Trophoblast cell (in vitro differentiated cells and primary cell): ENCODE measurements at regions not wholly inside any gene's neighbourhood (a gene's known extent, or its start where the extent isn't known, plus 50 kb on each side); places are given as distances from the start of the nearest gene placed in this dataset.

ENCODE experiments used
- DNase-seq, 2 donors: peaks; one replicate each; pipeline ENCODE4 v3.0.0-alpha.2; 2016
- H2AFZ ChIP-seq: 2 replicates; pipeline ENCODE4 v1.6.1; 2013; ENCODE audit warnings: low read length, moderate library complexity, mild to moderate bottlenecking; ENCODE audit not compliant: insufficient read depth, poor library complexity
- H2AK5ac ChIP-seq: 2 replicates; pipeline ENCODE4 v1.6.1; 2013; ENCODE audit warnings: mild to moderate bottlenecking, low read length
- H2BK120ac ChIP-seq: 2 replicates; pipeline ENCODE4 v1.6.1; 2013; ENCODE audit warnings: low read length, mild to moderate bottlenecking, moderate library complexity; ENCODE audit not compliant: insufficient read depth, poor library complexity
- H2BK12ac ChIP-seq: 2 replicates; pipeline ENCODE4 v1.6.1; 2013; ENCODE audit warnings: mild to moderate bottlenecking, low read length, moderate library complexity
- H2BK5ac ChIP-seq: 2 replicates; pipeline ENCODE4 v1.6.1; 2013; ENCODE audit warnings: low read length, low read depth, moderate library complexity, mild to moderate bottlenecking; ENCODE audit not compliant: poor library complexity
- H3K14ac ChIP-seq: 2 replicates; pipeline ENCODE4 v1.6.1; 2013; ENCODE audit warnings: mild to moderate bottlenecking, low read length
- H3K18ac ChIP-seq: 2 replicates; pipeline ENCODE4 v1.6.1; 2013; ENCODE audit warnings: mild to moderate bottlenecking, low read length
- H3K23ac ChIP-seq: 2 replicates; pipeline ENCODE4 v1.6.1; 2013; ENCODE audit warnings: low read length
- H3K27ac ChIP-seq: 2 replicates; pipeline ENCODE4 v1.5.1; 2013; ENCODE audit warnings: low read depth, mild to moderate bottlenecking, inconsistent platforms, low read length, moderate library complexity
- H3K27me3 ChIP-seq: 2 replicates; pipeline ENCODE4 v1.6.1; 2013; ENCODE audit warnings: inconsistent platforms, mild to moderate bottlenecking, low read length, moderate library complexity; ENCODE audit not compliant: insufficient read depth
- H3K36me3 ChIP-seq, 2 experiments: 1 replicate in 1 of 2; 2 replicates in 1 of 2; pipeline ENCODE4 v1.6.1; 2013; ENCODE audit warnings: low read length in 2 of 2, mild to moderate bottlenecking in 2 of 2, moderate library complexity in 1 of 2; ENCODE audit not compliant: insufficient read depth in 2 of 2, control insufficient read depth in 1 of 2
- H3K4ac ChIP-seq: 2 replicates; pipeline ENCODE4 v1.6.1; 2013; ENCODE audit warnings: low read depth, mild to moderate bottlenecking, low read length, moderate library complexity
- H3K4me1 ChIP-seq, 2 experiments: 1 replicate in 1 of 2; 2 replicates in 1 of 2; pipeline ENCODE4 v1.6.1; 2013; ENCODE audit warnings: low read length in 2 of 2, mild to moderate bottlenecking in 2 of 2, moderate library complexity in 1 of 2; ENCODE audit not compliant: insufficient read depth in 2 of 2, control insufficient read depth in 1 of 2
- H3K4me2 ChIP-seq: 2 replicates; pipeline ENCODE4 v1.6.1; 2013; ENCODE audit warnings: inconsistent platforms, mild to moderate bottlenecking, low read length, moderate library complexity
- H3K4me3 ChIP-seq: 2 replicates; pipeline ENCODE4 v1.5.1; 2013; ENCODE audit warnings: mild to moderate bottlenecking, low read depth, low read length, inconsistent platforms
- H3K79me1 ChIP-seq: one replicate; pipeline ENCODE4 v1.6.1; 2013; ENCODE audit warnings: low read length
- H3K79me2 ChIP-seq: 2 replicates; pipeline ENCODE4 v1.6.1; 2013; ENCODE audit warnings: low read length, mild to moderate bottlenecking; ENCODE audit not compliant: control insufficient read depth, insufficient read depth, poor library complexity
- H3K9ac ChIP-seq: 2 replicates; pipeline ENCODE4 v1.6.1; 2013; ENCODE audit warnings: mild to moderate bottlenecking, low read length
- H3K9me3 ChIP-seq: 2 replicates; pipeline ENCODE4 v1.6.1; 2013; ENCODE audit warnings: low read depth, mild to moderate bottlenecking, control low read depth, inconsistent platforms, low read length; ENCODE audit not compliant: insufficient read depth
- H4K12ac ChIP-seq: 2 replicates; pipeline ENCODE4 v1.6.1; 2013; ENCODE audit warnings: low read depth, mild to moderate bottlenecking, low read length, moderate library complexity
- H4K8ac ChIP-seq: 2 replicates; pipeline ENCODE4 v1.6.1; 2013; ENCODE audit warnings: low read depth, mild to moderate bottlenecking, low read length, moderate library complexity
- H4K91ac ChIP-seq: one replicate; pipeline ENCODE4 v1.6.1; 2013; ENCODE audit warnings: low read depth, mild to moderate bottlenecking, low read length, moderate library complexity
- WGBS: extraction: QIAGEN DNeasy Blood & Tissue Kit; methylation state at CpG from one replicate; pipeline ENCODE4 v1.1.7; 2013; ENCODE audit warnings: missing lambda C conversion rate; ENCODE audit not compliant: insufficient read length, insufficient coverage; ENCODE audit errors: extremely low coverage; 5-methylcytosine and 5-hydroxymethylcytosine counted together

GRCh38 chr6:91683240-91683639 lies 1096.4 kb upstream of the MAP3K7 start:
- Histone ChIP-seq H4K91ac (no peak overlapping the region), H3K23ac (no peak overlapping the region), H2BK5ac (no peak overlapping the region), H3K14ac (no peak overlapping the region), H2BK12ac (no peak overlapping the region), H3K4me1 (no peaks in the 10 kb centered on the region), H3K36me3 (no peaks in the 10 kb centered on the region), H3K27ac (no peak overlapping the region), H4K12ac (no peak overlapping the region), H3K9ac (no peak overlapping the region), H3K4ac (no peak overlapping the region), H2AFZ (no peak overlapping the region), H3K4me2 (no peak overlapping the region), H2AK5ac (no peak overlapping the region), H3K27me3 (no peaks in the 10 kb centered on the region), H3K9me3 (no peaks in the 10 kb centered on the region), H4K8ac (no peak overlapping the region), H3K79me1 (no peaks in the 10 kb centered on the region), H3K4me3 (no peak overlapping the region), H2BK120ac (no peak overlapping the region), H3K79me2 (no peaks in the 10 kb centered on the region), H3K18ac (no peak overlapping the region)
- no CpG with 5 or more reads among the region's 4 CpGs for WGBS
- no peak for DNase-seq

GRCh38 chr6:91681296-91681695 lies 1094.4 kb upstream of the MAP3K7 start:
- no peak for DNase-seq
- Histone ChIP-seq H4K8ac (no peak overlapping the region), H3K79me1 (no peaks in the 10 kb centered on the region), H3K14ac (no peak overlapping the region), H3K4ac (no peak overlapping the region), H2BK12ac (no peak overlapping the region), H2AFZ (no peak overlapping the region), H4K12ac (no peak overlapping the region), H3K4me1 (no peaks in the 10 kb centered on the region), H3K27ac (no peak overlapping the region), H3K36me3 (no peaks in the 10 kb centered on the region), H2AK5ac (no peak overlapping the region), H2BK120ac (no peak overlapping the region), H3K79me2 (no peaks in the 10 kb centered on the region), H2BK5ac (no peak overlapping the region), H3K4me3 (no peak overlapping the region), H4K91ac (no peak overlapping the region), H3K18ac (no peak overlapping the region), H3K9me3 (no peaks in the 10 kb centered on the region), H3K9ac (no peak overlapping the region), H3K27me3 (no peaks in the 10 kb centered on the region), H3K23ac (no peak overlapping the region), H3K4me2 (no peak overlapping the region)
- no CpG with 5 or more reads among the region's 7 CpGs for WGBS

GRCh38 chr6:91678679-91679446 lies 1092.0 kb upstream of the MAP3K7 start:
- WGBS = no CpG with 5 or more reads among the region's 5 CpGs
- Histone ChIP-seq H3K4ac (no peak overlapping the region), H3K18ac (no peak overlapping the region), H3K14ac (no peak overlapping the region), H4K8ac (no peak overlapping the region), H2AK5ac (no peak overlapping the region), H3K27me3 (no peaks in the 10 kb centered on the region), H3K9ac (no peak overlapping the region), H2AFZ (no peak overlapping the region), H2BK120ac (no peak overlapping the region), H3K4me3 (no peak overlapping the region), H3K4me1 (no peaks in the 10 kb centered on the region), H4K12ac (no peak overlapping the region), H3K4me2 (no peak overlapping the region), H3K79me1 (no peaks in the 10 kb centered on the region), H3K36me3 (no peaks in the 10 kb centered on the region), H3K79me2 (no peaks in the 10 kb centered on the region), H3K9me3 (no peaks in the 10 kb centered on the region), H3K23ac (no peak overlapping the region), H2BK12ac (no peak overlapping the region), H4K91ac (no peak overlapping the region), H2BK5ac (no peak overlapping the region), H3K27ac (no peak overlapping the region)
- DNase-seq = no peak

GRCh38 chr6:91672201-91672600 lies 1085.3 kb upstream of the MAP3K7 start:
- H3K18ac ChIP-seq = no peak overlapping the region
- DNase-seq = no peak
- WGBS = no CpG with 5 or more reads among the region's 1 CpG
- no peak overlapping the region for H2BK120ac ChIP-seq
- H3K36me3 ChIP-seq = no peaks in the 10 kb centered on the region
- no peak overlapping the region for H2BK12ac ChIP-seq
- H3K9me3 ChIP-seq = no peaks in the 10 kb centered on the region
- no peak overlapping the region for H3K4ac ChIP-seq
- H3K79me2 ChIP-seq = no peaks in the 10 kb centered on the region
- H3K27ac ChIP-seq = no peak overlapping the region
- H3K4me3 ChIP-seq = no peak overlapping the region
- H3K4me2 ChIP-seq = no peak overlapping the region
- H3K9ac ChIP-seq = no peak overlapping the region
- no peak overlapping the region for H2BK5ac ChIP-seq
- no peak overlapping the region for H4K8ac ChIP-seq
- H3K4me1 ChIP-seq = no peaks in the 10 kb centered on the region
- H2AFZ ChIP-seq = no peak overlapping the region
- no peaks in the 10 kb centered on the region for H3K27me3 ChIP-seq
- no peak overlapping the region for H4K91ac ChIP-seq
- H2AK5ac ChIP-seq = no peak overlapping the region
- no peak overlapping the region for H4K12ac ChIP-seq
- H3K79me1 ChIP-seq = no peaks in the 10 kb centered on the region
- H3K23ac ChIP-seq = no peak overlapping the region
- no peak overlapping the region for H3K14ac ChIP-seq
